KMS-11 (cell line): ENCODE measurements at regions not wholly inside any gene's neighbourhood (a gene's known extent, or its start where the extent isn't known, plus 50 kb on each side); places are given as distances from the start of the nearest gene placed in this dataset.

ENCODE experiments used
- H2AFZ ChIP-seq: fragments of 200-600 bp; sonication (generic); 2 replicates; pipeline ENCODE4 v1.6.1; 2016; ENCODE audit warnings: antibody characterized with exemption, mixed run types, low read depth
- H3K27ac ChIP-seq: fragments of 200-600 bp; sonication (generic); 2 replicates; pipeline ENCODE4 v1.6.1; 2016; ENCODE audit warnings: mild to moderate bottlenecking, mixed run types
- H3K27me3 ChIP-seq: fragments of 200-600 bp; sonication (generic); 2 replicates; pipeline ENCODE4 v1.6.1; 2017; ENCODE audit warnings: mild to moderate bottlenecking, low read depth, mixed run types, moderate library complexity; ENCODE audit not compliant: insufficient read depth
- H3K36me3 ChIP-seq: fragments of 200-600 bp; sonication (generic); 2 replicates; pipeline ENCODE4 v1.6.1; 2017; ENCODE audit warnings: mild to moderate bottlenecking, mixed run types; ENCODE audit not compliant: insufficient read depth
- H3K4me1 ChIP-seq: fragments of 200-600 bp; sonication (generic); 2 replicates; pipeline ENCODE4 v1.6.1; 2016; ENCODE audit warnings: mild to moderate bottlenecking, low read depth, mixed run types; ENCODE audit not compliant: poor library complexity, severe bottlenecking
- H3K4me2 ChIP-seq: fragments of 200-600 bp; sonication (generic); 2 replicates; pipeline ENCODE4 v1.7.0; 2016; ENCODE audit warnings: mild to moderate bottlenecking, mixed run types
- H3K4me3 ChIP-seq: fragments of 200-600 bp; sonication (generic); IDR thresholded peaks from 2 replicates; pipeline ENCODE4 v1.6.1; 2017; ENCODE audit warnings: low read depth, low read length, mixed read lengths; ENCODE audit not compliant: insufficient read depth
- H3K79me2 ChIP-seq: fragments of 200-600 bp; sonication (generic); 2 replicates; pipeline ENCODE4 v1.6.1; 2016; ENCODE audit warnings: low read depth, mixed run types; ENCODE audit not compliant: insufficient read depth
- H3K9ac ChIP-seq: fragments of 200-600 bp; sonication (generic); 2 replicates; pipeline ENCODE4 v1.6.1; 2016; ENCODE audit warnings: mild to moderate bottlenecking, mixed run types
- H4K20me1 ChIP-seq: fragments of 200-600 bp; sonication (generic); 2 replicates; pipeline ENCODE4 v1.6.1; 2016; ENCODE audit warnings: mild to moderate bottlenecking, mixed run types; ENCODE audit not compliant: insufficient read depth
- CTCF ChIP-seq: fragments of 200-600 bp; sonication (generic); conservative IDR thresholded peaks from 2 replicates; pipeline ENCODE4 v1.6.1; 2017; ENCODE audit warnings: low read depth, mild to moderate bottlenecking, antibody characterized with exemption, low read length, moderate library complexity, mixed read lengths

GRCh38 chr1:115461526-115461925 lies 123.5 kb upstream of the NGF start:
- Histone ChIP-seq H3K27me3 (no peaks in the 10 kb centered on the region), H3K4me3 (no peak overlapping the region), H2AFZ (no peak overlapping the region), H3K9ac (no peak overlapping the region), H3K79me2 (no peaks in the 10 kb centered on the region), H4K20me1 (no peaks in the 10 kb centered on the region), H3K27ac (no peak overlapping the region), H3K4me1 (no peaks in the 10 kb centered on the region), H3K4me2 (no peak overlapping the region), H3K36me3 (no peaks in the 10 kb centered on the region)
- no peak for TF ChIP-seq CTCF

DNA sequence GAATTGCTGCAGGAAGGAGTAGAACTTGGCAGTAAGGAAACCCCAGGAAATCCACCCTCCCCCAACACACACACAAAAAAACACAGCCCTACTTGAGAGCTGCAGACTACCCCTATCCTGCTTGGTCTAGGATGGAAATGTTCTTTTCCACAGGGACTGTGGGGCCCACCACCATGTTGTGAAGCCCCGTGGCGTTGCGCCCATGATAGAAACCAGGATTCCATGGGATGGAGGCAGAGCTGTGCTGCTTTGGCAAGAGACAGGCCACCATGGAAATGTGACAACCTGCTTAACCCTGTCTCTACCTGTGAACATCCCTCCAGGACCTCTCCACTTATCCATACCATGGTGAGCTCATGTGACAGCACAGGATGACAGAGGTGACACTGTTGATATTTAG lies 121.1 kb upstream of the NGF start:
- H3K27me3 ChIP-seq = no peaks in the 10 kb centered on the region
- no peaks in the 10 kb centered on the region for H3K79me2 ChIP-seq
- no peak overlapping the region for H3K27ac ChIP-seq
- H3K4me2 ChIP-seq = no peak overlapping the region
- H3K9ac ChIP-seq = no peak overlapping the region
- no peak for TF ChIP-seq CTCF
- no peaks in the 10 kb centered on the region for H4K20me1 ChIP-seq
- H3K4me3 ChIP-seq = no peak overlapping the region
- H3K4me1 ChIP-seq = no peaks in the 10 kb centered on the region
- no peaks in the 10 kb centered on the region for H3K36me3 ChIP-seq
- no peak overlapping the region for H2AFZ ChIP-seq

DNA sequence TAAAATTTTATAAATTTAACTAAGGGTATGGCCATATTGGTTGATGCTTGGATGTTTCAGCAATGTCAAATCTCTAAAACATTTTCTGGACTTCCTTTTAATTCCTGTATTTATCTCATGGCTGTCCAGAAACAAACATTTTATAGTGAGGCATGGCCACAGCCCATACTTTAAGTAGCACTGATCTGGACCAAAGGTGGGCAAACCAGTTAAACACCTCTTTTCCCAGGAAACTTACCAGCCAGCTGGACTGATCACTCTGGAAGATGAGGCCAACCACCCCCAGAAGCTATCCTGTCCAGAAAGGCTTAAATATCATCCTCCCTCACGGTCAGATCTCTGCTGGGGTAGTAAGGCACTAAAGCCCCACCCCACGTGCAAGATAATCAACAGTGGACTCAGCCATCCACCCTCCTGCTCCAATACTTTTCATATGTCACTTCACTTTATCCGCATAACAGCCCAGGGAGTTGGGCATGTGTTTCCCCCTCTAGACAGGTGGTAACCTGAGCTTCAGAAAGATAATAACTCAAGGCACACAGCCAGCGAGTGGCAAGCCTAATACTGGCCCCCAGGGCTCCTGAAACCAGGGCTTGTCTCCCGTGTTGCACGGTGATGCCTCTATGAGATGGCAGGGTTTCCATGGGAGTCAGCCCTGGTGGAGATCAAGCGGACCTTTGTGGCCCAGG lies 120.5 kb upstream of the NGF start:
- Histone ChIP-seq H2AFZ (no peak overlapping the region), H3K79me2 (no peaks in the 10 kb centered on the region), H3K9ac (no peak overlapping the region), H3K27ac (no peak overlapping the region), H3K36me3 (no peaks in the 10 kb centered on the region), H3K27me3 (no peaks in the 10 kb centered on the region), H4K20me1 (no peaks in the 10 kb centered on the region), H3K4me3 (no peak overlapping the region), H3K4me1 (no peaks in the 10 kb centered on the region), H3K4me2 (no peak overlapping the region)
- no peak for TF ChIP-seq CTCF

DNA sequence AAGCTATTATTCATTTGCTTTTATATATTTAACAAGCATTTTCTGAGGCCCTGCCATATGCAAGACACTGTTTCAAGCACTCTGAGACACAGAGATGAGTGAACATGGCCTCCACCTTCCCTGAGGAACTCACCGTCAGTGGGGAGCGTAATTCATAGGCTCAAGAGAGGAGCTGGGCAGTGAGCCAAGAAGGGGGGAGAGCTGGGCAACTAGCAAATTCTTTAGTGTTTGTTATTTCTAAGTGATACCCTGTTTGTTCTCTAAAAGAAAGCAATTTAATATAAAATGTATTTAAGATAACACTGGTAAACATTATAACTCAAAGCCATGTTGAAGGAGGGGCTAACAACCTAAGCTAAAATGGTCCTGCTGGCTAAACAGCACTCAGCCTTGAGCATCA lies 119.2 kb upstream of the NGF start:
- no peak overlapping the region for H3K4me2 ChIP-seq
- H3K27ac ChIP-seq = no peak overlapping the region

More for the DNA sequence above, 119.2 kb upstream of the NGF start:
- Histone ChIP-seq H3K4me1 (no peaks in the 10 kb centered on the region), H3K79me2 (no peaks in the 10 kb centered on the region), H2AFZ (no peak overlapping the region), H4K20me1 (no peaks in the 10 kb centered on the region), H3K9ac (no peak overlapping the region), H3K4me3 (no peak overlapping the region), H3K27me3 (no peaks in the 10 kb centered on the region), H3K36me3 (no peaks in the 10 kb centered on the region)
- TF ChIP-seq CTCF = no peak
